HL-60 (cell line): ENCODE measurements at regions not wholly inside any gene's neighbourhood (a gene's known extent, or its start where the extent isn't known, plus 50 kb on each side); places are given as distances from the start of the nearest gene placed in this dataset.

ENCODE experiments used
- DNase-seq, 2 experiments: peaks; one replicate each; pipeline ENCODE4 v3.0.0-alpha.2; 2010 to 2020; ENCODE audit warnings: low read depth in 1 of 2, low spot score in 1 of 2
- H3K27ac ChIP-seq: fragments of 250-450 bp; sonication (Bioruptor Pico); replicated peaks from 2 replicates; pipeline ENCODE4 v1.5.1; 2020; ENCODE audit warnings: mild to moderate bottlenecking, moderate library complexity
- H3K27me3 ChIP-seq: fragments of 250-450 bp; sonication (Bioruptor Pico); 2 replicates; pipeline ENCODE4 v1.5.1; 2021; ENCODE audit warnings: mild to moderate bottlenecking, moderate library complexity; ENCODE audit not compliant: insufficient read depth, poor library complexity, severe bottlenecking
- H3K4me3 ChIP-seq: replicated peaks from 2 replicates; pipeline ENCODE4 v1.5.1; 2011; ENCODE audit warnings: mild to moderate bottlenecking, control low read depth, low read length; ENCODE audit not compliant: insufficient read depth
- GABPA ChIP-seq: IDR thresholded peaks from 2 replicates; pipeline ENCODE4 v1.6.1; 2012; ENCODE audit warnings: low read depth
- POLR2AphosphoS5 ChIP-seq: IDR thresholded peaks from 2 replicates; pipeline ENCODE4 v1.6.1; 2012; ENCODE audit warnings: low read depth
- SPI1 ChIP-seq: IDR thresholded peaks from 2 replicates; pipeline ENCODE4 v1.6.1; 2012; ENCODE audit warnings: low read depth, mild to moderate bottlenecking, borderline replicate concordance
- TF ChIP-seq, protein P1 (sequence below): IDR thresholded peaks from one replicate; pipeline ENCODE4 v1.5.1; 2011; ENCODE audit warnings: low read length, control low read depth, inconsistent platforms; ENCODE audit not compliant: insufficient read depth
- TF ChIP-seq, protein P2 (sequence below): IDR thresholded peaks from 2 replicates; pipeline ENCODE4 v1.6.1; 2012; ENCODE audit warnings: low read depth; ENCODE audit not compliant: insufficient replicate concordance

DNA sequence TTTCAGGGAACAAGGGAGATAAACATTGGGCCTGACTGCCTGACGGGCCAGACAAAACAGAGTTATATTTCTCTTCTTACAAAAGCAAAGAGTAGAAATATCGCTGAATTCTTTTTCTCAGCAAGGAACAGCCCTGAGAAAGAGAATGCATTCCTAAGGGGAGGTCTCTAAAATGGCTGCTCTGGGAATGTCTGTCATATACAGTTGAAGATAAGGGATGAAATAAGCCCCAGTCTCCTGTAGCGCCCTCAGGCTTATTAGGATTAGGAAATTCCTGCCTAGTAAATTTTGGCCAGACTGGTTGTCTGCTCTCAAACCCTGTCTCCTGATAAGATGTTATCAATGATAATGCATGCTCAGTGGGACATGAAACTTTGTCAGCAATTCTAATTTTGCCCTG, 134.9 kb upstream of the CNTNAP5 start:
- no peak for DNase-seq
- no peak overlapping the region for H3K27ac ChIP-seq
- no peak for TF ChIP-seq SPI1
- TF ChIP-seq, protein P1, sequence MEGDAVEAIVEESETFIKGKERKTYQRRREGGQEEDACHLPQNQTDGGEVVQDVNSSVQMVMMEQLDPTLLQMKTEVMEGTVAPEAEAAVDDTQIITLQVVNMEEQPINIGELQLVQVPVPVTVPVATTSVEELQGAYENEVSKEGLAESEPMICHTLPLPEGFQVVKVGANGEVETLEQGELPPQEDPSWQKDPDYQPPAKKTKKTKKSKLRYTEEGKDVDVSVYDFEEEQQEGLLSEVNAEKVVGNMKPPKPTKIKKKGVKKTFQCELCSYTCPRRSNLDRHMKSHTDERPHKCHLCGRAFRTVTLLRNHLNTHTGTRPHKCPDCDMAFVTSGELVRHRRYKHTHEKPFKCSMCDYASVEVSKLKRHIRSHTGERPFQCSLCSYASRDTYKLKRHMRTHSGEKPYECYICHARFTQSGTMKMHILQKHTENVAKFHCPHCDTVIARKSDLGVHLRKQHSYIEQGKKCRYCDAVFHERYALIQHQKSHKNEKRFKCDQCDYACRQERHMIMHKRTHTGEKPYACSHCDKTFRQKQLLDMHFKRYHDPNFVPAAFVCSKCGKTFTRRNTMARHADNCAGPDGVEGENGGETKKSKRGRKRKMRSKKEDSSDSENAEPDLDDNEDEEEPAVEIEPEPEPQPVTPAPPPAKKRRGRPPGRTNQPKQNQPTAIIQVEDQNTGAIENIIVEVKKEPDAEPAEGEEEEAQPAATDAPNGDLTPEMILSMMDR, result no peak
- no peak for TF ChIP-seq POLR2AphosphoS5
- TF ChIP-seq GABPA, result no peak
- TF ChIP-seq, protein P2, sequence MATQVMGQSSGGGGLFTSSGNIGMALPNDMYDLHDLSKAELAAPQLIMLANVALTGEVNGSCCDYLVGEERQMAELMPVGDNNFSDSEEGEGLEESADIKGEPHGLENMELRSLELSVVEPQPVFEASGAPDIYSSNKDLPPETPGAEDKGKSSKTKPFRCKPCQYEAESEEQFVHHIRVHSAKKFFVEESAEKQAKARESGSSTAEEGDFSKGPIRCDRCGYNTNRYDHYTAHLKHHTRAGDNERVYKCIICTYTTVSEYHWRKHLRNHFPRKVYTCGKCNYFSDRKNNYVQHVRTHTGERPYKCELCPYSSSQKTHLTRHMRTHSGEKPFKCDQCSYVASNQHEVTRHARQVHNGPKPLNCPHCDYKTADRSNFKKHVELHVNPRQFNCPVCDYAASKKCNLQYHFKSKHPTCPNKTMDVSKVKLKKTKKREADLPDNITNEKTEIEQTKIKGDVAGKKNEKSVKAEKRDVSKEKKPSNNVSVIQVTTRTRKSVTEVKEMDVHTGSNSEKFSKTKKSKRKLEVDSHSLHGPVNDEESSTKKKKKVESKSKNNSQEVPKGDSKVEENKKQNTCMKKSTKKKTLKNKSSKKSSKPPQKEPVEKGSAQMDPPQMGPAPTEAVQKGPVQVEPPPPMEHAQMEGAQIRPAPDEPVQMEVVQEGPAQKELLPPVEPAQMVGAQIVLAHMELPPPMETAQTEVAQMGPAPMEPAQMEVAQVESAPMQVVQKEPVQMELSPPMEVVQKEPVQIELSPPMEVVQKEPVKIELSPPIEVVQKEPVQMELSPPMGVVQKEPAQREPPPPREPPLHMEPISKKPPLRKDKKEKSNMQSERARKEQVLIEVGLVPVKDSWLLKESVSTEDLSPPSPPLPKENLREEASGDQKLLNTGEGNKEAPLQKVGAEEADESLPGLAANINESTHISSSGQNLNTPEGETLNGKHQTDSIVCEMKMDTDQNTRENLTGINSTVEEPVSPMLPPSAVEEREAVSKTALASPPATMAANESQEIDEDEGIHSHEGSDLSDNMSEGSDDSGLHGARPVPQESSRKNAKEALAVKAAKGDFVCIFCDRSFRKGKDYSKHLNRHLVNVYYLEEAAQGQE, result no peak
- H3K4me3 ChIP-seq, result no peak overlapping the region
- H3K27me3 ChIP-seq, result no peaks in the 10 kb centered on the region

DNA sequence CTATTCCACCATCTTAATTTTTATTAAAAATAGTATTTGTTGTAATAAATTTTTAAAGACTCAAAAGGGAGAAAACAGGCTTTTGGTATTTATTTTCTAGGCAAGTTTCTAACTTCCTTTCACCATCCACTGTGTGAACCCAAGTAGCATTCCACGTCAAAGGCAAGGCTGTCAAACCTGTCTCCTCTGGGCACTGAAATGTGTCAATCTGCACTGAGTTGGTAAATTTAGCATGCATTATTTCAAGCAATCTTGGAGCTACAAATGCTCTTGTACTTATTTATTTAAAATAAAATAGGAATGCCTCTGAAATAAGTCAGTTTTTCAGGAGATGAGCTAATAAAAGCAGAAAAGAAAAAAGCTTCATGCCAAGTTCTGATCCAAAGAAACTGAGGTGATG, 130.9 kb upstream of the CNTNAP5 start:
- Histone ChIP-seq H3K27me3 (no peaks in the 10 kb centered on the region), H3K27ac (no peak overlapping the region), H3K4me3 (no peak overlapping the region)
- TF ChIP-seq, protein P1, result no peak
- TF ChIP-seq POLR2AphosphoS5 (no peak), SPI1 (no peak), GABPA (no peak)
- TF ChIP-seq, protein P2, result no peak
- no peak for DNase-seq

DNA sequence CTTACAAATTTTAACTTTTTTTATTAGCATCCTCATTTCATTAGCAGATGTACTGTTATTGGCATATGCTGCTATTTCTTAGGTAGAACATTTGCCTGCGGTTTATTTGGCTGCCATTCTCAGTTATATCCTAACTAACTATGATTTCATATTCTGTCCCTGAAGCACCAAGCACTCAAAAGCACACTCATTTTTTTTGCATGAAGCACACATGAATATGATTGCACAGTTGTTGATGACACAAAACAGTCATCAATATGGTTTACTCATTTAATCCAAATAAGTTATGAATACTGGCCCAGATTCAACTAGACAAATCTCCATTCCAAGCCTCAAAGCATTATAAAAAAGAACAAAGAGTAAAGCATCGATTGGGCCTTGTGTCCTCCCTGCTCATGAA, 129.4 kb upstream of the CNTNAP5 start:
- TF ChIP-seq, protein P1, result no peak
- TF ChIP-seq, protein P2, result no peak
- no peak for TF ChIP-seq GABPA
- TF ChIP-seq SPI1, result no peak
- TF ChIP-seq POLR2AphosphoS5, result no peak
- Histone ChIP-seq H3K27me3 (no peaks in the 10 kb centered on the region), H3K27ac (no peak overlapping the region), H3K4me3 (no peak overlapping the region)
- DNase-seq, result no peak
